IgD-negative memory B cell (primary cell): ENCODE measurements at regions not wholly inside any gene's neighbourhood (a gene's known extent, or its start where the extent isn't known, plus 50 kb on each side); places are given as distances from the start of the nearest gene placed in this dataset.

ENCODE experiments used
- H3K27ac Mint-ChIP-seq, 3 donors: one replicate each; pipeline ENCODE4 v1.8.0; 2020 to 2022; ENCODE audit warnings: mild to moderate bottlenecking in 3 of 3, mixed read lengths in 3 of 3, moderate library complexity in 1 of 3
- H3K27me3 Mint-ChIP-seq: one replicate; pipeline ENCODE4 v1.8.0; 2021; ENCODE audit warnings: mixed read lengths
- H3K36me3 Mint-ChIP-seq: one replicate; pipeline ENCODE4 v1.8.0; 2020; ENCODE audit warnings: mild to moderate bottlenecking, mixed read lengths
- H3K4me1 Mint-ChIP-seq, 3 donors: one replicate each; pipeline ENCODE4 v1.8.0; 2020 to 2022; ENCODE audit warnings: mixed read lengths in 3 of 3, mild to moderate bottlenecking in 1 of 3
- H3K4me3 Mint-ChIP-seq, 4 donors: one replicate each; pipeline ENCODE4 v1.8.0; 2020 to 2022; ENCODE audit warnings: mild to moderate bottlenecking in 4 of 4, mixed read lengths in 4 of 4, moderate library complexity in 3 of 4
- H3K9me3 Mint-ChIP-seq, 3 donors: one replicate each; pipeline ENCODE4 v1.8.0; 2020 to 2021; ENCODE audit warnings: mixed read lengths in 3 of 3, mild to moderate bottlenecking in 1 of 3

DNA sequence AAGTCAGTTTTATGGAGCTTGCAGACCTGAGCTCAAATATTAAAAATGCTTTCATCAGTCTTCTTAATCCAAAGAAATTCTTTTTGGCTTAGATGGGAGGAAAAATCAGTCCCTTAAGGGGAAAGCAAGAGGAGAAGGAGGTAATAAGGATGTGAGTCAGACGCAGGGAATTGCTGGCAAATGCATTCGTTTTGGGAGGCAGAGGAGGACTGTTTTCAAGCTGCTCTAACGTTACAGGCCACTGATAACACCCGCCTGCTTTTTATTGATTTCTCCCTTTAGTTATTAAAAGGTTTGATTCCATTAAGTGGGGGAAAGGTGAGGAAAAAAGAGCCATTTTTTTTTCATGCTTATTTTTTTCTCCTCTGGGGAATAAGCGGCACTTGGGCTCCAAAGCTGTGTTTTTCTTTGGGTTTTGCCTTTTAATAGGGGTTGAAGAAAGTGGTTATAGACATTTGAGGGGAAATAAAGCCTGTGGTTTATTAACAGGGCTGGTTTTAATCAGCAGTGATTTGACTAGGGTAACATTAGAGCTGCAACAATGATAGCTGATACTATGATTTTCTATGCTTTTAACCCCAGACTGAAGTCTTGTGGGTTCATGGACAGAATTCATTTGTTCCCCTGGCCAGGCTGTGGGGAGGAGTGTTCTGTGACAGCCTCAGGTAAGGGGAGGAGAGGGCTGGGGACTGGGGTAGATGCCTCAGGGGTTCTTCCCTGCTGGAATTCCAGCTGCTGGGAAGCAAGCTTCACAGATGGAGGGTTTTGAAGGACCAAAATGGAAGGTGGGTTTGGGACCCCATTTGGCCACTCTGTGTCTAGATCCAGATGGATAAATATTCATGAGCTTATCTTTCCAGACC is 225.2 kb downstream of the GAS1 start:
- H3K27ac Mint-ChIP-seq = no peak overlapping the region
- no peaks in the 10 kb centered on the region for H3K4me1 Mint-ChIP-seq
- H3K27me3 Mint-ChIP-seq = peaks cover 1% of the 10 kb centered on the region
- H3K36me3 Mint-ChIP-seq = peaks cover 3% of the 10 kb centered on the region
- H3K4me3 Mint-ChIP-seq = no peak overlapping the region
- peaks cover 0 to 4% (median 2%) of the 10 kb centered on the region in 3 donors for H3K9me3 Mint-ChIP-seq

- Mint-ChIP-seq H3K9me3 (peaks cover 0 to 4% (median 2%) of the 10 kb centered on the region in 3 donors), H3K36me3 (peaks cover 3% of the 10 kb centered on the region), H3K27ac (no peak overlapping the region), H3K4me1 (no peaks in the 10 kb centered on the region), H3K27me3 (peaks cover 1% of the 10 kb centered on the region), H3K4me3 (no peak overlapping the region)
These were observed 226.0 kb downstream of the GAS1 start for GRCh38 chr9:86721226-86721781.

DNA sequence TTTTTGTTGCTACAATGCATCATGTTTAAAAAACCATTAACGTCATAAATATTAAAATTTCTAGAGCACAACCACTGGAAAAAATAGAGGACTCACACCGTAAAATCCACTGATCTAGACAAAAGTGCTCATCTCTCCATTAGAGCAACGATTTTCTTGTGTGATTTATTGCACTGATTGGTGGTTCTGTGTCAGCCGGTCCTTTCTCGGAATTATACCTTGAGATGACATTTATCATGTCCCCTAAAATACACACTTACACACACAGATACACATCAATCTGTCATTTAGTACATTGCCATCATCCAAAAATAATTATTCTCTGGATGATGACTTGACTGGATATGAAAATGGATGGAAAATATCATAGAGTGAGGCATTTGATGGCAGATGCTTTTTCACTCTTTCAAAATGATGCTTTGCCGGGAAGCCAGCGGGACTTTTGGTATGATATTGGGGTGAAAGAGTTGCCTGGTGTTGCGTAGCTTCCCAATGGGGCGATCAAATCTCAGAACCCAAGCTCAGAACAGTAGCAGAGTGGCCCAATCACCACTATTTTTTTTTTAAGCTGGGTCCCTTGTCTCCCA is 226.6 kb downstream of the GAS1 start:
- H3K4me1 Mint-ChIP-seq = no peaks in the 10 kb centered on the region
- H3K27me3 Mint-ChIP-seq = peaks cover 1% of the 10 kb centered on the region
- no peak overlapping the region for H3K27ac Mint-ChIP-seq
- H3K36me3 Mint-ChIP-seq = peaks cover 3% of the 10 kb centered on the region
- H3K9me3 Mint-ChIP-seq = peaks cover 0 to 6% (median 2%) of the 10 kb centered on the region in 3 donors
- H3K4me3 Mint-ChIP-seq = no peak overlapping the region

- no peaks in the 10 kb centered on the region for H3K4me1 Mint-ChIP-seq
- peaks cover 0 to 9% (median 2%) of the 10 kb centered on the region in 3 donors for H3K9me3 Mint-ChIP-seq
- H3K4me3 Mint-ChIP-seq = no peak overlapping the region
- peaks cover 3% of the 10 kb centered on the region for H3K27me3 Mint-ChIP-seq
- peaks cover 3% of the 10 kb centered on the region for H3K36me3 Mint-ChIP-seq
- H3K27ac Mint-ChIP-seq = no peak overlapping the region
These were observed 228.8 kb downstream of the GAS1 start for GRCh38 chr9:86718388-86719049.

DNA sequence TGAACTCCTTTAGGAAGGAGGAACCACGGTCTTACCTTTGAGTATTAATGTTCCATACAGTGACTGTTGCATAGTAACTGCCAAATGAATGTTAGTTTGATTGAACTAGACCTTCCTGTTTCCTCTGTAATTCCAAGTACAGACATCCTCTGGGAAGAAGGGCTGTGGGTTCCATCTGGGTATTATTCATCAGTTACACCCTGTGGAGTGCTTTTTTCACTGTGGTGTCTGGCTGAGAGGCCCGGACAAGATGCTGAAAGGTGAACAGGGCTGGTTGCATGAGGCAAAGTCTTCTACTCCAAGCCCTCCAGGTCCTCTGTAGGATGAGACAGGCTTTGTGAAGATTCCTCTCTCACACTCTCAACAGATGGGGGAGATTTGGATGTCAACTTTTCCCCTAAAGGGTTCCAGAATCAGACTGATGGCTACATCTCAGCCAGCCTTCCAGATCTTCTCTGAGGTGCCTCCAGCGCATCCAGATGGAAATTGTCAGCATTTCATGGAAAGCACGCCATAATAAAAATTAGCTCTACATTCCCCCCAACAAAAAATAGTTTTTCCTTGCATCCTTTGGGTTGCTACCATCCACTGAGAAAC is 230.9 kb downstream of the GAS1 start:
- no peak overlapping the region for H3K4me3 Mint-ChIP-seq
- H3K9me3 Mint-ChIP-seq = peaks cover 0 to 9% (median 2%) of the 10 kb centered on the region in 3 donors
- no peak overlapping the region for H3K27ac Mint-ChIP-seq
- H3K27me3 Mint-ChIP-seq = peaks cover 2% of the 10 kb centered on the region
- peaks cover 3% of the 10 kb centered on the region for H3K36me3 Mint-ChIP-seq
- H3K4me1 Mint-ChIP-seq = no peaks in the 10 kb centered on the region

GRCh38 chr9:86714999-86715398 is 232.3 kb downstream of the GAS1 start:
- Mint-ChIP-seq H3K27me3 (peaks cover 2% of the 10 kb centered on the region), H3K4me3 (no peak overlapping the region), H3K9me3 (peaks cover 0 to 9% (median 2%) of the 10 kb centered on the region in 3 donors), H3K36me3 (peaks cover 3% of the 10 kb centered on the region), H3K27ac (no peak overlapping the region), H3K4me1 (no peaks in the 10 kb centered on the region)

DNA sequence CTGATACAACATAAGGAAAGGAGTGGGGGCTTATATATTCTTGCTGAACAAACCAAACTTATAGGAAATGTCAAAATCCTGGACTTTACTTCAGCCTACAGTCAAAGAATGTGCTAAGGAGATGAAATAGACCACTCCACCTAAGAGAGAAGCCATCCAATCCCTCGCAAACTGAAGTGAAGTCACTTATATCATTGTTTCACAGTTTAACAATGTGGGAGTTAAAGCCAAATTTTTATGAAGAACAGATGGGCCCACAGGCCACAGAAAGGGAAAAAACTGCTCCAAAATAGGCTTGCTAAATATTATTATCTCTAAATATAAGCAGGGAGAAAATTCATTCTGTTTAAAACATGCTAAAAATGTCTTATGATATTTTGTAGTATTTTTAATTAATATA is 233.3 kb downstream of the GAS1 start:
- H3K4me1 Mint-ChIP-seq = no peaks in the 10 kb centered on the region
- H3K4me3 Mint-ChIP-seq = no peak overlapping the region
- H3K36me3 Mint-ChIP-seq = peaks cover 3% of the 10 kb centered on the region
- no peak overlapping the region for H3K27ac Mint-ChIP-seq
- peaks cover 2% of the 10 kb centered on the region for H3K27me3 Mint-ChIP-seq
- peaks cover 0 to 5% (median 2%) of the 10 kb centered on the region in 3 donors for H3K9me3 Mint-ChIP-seq

DNA sequence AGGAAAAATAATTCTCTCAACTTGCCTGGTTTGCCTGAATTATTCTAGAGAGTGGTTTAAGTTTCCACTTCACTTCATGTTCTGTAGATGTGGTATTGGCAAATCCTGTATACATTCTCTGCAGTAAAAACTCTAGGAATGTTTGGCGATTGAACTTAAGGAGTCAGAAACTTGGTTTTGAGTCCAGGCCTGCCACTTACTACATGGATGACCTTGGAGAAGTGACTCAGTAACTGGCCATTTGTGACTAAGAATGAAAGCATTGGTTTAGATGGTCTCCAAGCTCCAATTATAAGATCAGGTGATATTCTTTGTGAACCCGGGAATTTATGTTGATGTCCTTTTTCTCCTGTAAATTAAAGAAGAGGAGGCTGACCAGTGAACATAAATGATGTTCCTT is 233.8 kb downstream of the GAS1 start:
- H3K36me3 Mint-ChIP-seq = peaks cover 3% of the 10 kb centered on the region
- H3K27me3 Mint-ChIP-seq = peaks cover 2% of the 10 kb centered on the region
- no peak overlapping the region for H3K27ac Mint-ChIP-seq
- no peaks in the 10 kb centered on the region for H3K4me1 Mint-ChIP-seq
- peaks cover 0 to 5% (median 0%) of the 10 kb centered on the region in 3 donors for H3K9me3 Mint-ChIP-seq
- H3K4me3 Mint-ChIP-seq = no peak overlapping the region

- Mint-ChIP-seq H3K27ac (no peak overlapping the region), H3K27me3 (peaks cover 4% of the 10 kb centered on the region), H3K36me3 (no peaks in the 10 kb centered on the region), H3K9me3 (peaks cover 0 to 2% (median 0%) of the 10 kb centered on the region in 3 donors), H3K4me3 (no peak overlapping the region), H3K4me1 (no peaks in the 10 kb centered on the region)
These were observed 238.1 kb downstream of the GAS1 start for GRCh38 chr9:86708918-86709835.

DNA sequence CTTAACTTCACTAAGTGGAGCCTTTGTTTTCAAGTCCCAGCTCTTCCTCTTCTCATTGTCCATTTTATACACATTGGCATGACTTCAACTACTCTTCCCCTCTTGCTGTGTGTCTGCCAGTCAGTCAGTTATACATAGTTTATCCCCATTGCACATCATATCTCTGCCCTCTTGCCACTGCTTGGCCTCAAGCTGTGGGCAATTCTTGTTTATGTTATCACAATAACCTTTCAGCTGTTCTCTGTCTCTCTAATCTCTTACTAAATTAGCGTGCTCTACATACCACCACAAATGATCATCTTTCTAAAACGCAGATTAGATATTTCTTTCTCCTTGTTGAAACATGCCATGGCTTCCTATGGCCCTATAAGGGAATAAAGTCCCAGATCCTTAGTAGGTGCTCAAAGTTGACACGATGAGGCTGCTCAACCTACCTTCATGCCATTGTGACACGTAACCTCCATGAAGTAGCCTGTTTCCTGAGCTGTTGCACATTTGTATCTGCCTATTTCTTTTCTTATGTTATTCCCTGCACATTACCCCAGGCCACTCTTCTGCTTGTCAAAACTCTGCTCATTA is 239.3 kb downstream of the GAS1 start:
- H3K4me1 Mint-ChIP-seq = no peaks in the 10 kb centered on the region
- no peaks in the 10 kb centered on the region for H3K9me3 Mint-ChIP-seq
- H3K36me3 Mint-ChIP-seq = no peaks in the 10 kb centered on the region

DNA sequence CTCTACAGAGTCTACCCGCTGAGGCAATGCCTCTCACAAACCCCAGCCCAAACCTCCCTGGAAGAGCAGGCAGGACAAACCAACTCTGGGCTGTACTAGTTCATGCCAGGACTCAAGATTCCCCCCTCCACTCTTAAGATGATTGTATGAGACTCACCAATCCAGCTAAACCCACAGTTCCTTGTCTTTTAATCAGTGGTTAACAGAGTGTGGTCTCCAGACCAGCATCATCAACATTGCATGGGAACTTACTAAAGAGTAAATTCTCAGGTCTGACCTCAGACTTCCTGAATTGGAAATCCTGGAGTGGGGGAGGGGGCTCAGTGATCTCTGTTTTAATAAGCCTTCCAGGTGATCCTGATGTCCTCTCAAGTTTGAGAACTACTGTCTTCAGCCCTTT is 240.9 kb downstream of the GAS1 start:
- Mint-ChIP-seq H3K4me1 (no peaks in the 10 kb centered on the region), H3K27me3 (peaks cover 2% of the 10 kb centered on the region), H3K4me3 (no peak overlapping the region), H3K36me3 (no peaks in the 10 kb centered on the region), H3K9me3 (no peaks in the 10 kb centered on the region), H3K27ac (peak overlapping the region in 1 of 3 donors; percentile 52)

More for the DNA sequence above, 239.3 kb downstream of the GAS1 start:
- Mint-ChIP-seq H3K27me3 (peaks cover 2% of the 10 kb centered on the region), H3K4me3 (no peak overlapping the region), H3K27ac (no peak overlapping the region)

DNA sequence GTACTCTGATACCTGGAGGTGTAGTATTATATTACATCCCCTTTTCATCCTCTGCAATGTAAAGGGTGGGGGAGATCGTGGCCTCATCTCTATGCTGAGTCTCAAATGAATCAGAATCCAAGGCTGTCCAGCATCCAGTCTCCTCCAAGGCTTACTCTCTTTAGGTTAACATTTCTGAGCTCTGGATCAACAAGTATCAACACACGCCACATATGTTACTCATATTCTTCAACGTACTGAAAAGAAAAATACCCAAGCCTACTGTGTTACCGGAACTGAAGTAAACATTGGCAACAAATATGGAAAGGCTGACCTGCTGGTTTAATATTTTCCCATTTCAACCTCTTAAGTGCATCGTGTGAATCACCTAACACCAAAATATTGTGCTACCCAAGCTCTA is 241.8 kb downstream of the GAS1 start:
- Mint-ChIP-seq H3K27ac (no peak overlapping the region), H3K4me1 (no peaks in the 10 kb centered on the region), H3K27me3 (peaks cover 2% of the 10 kb centered on the region), H3K4me3 (no peak overlapping the region), H3K36me3 (no peaks in the 10 kb centered on the region), H3K9me3 (no peaks in the 10 kb centered on the region)

DNA sequence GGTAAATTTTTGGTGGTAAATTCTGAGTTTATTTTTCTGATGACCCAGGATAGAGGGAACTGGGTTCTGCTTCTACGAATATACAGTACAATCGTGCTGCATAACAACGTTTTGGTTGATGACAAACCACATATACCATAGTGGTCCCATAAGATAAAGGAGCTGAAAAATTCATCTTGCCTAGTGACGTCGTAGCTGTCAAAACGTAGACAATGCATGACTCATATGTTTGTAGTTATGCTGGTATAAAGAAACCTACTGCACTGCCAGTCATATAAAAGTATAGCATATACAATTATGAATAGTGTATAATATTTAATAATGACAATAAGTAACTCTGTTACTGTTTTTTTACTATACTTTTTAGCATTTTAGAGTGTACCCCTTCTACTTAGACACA is 244.0 kb downstream of the GAS1 start:
- no peaks in the 10 kb centered on the region for H3K36me3 Mint-ChIP-seq
- peaks cover 2% of the 10 kb centered on the region for H3K27me3 Mint-ChIP-seq
- H3K4me3 Mint-ChIP-seq = no peak overlapping the region
- H3K27ac Mint-ChIP-seq = no peak overlapping the region
- H3K9me3 Mint-ChIP-seq = no peaks in the 10 kb centered on the region
- H3K4me1 Mint-ChIP-seq = no peaks in the 10 kb centered on the region

GRCh38 chr9:86700629-86701028 is 246.7 kb downstream of the GAS1 start:
- peaks cover 2% of the 10 kb centered on the region for H3K27me3 Mint-ChIP-seq
- no peaks in the 10 kb centered on the region for H3K36me3 Mint-ChIP-seq
- no peaks in the 10 kb centered on the region for H3K9me3 Mint-ChIP-seq
- H3K4me1 Mint-ChIP-seq = no peaks in the 10 kb centered on the region
- no peak overlapping the region for H3K27ac Mint-ChIP-seq
- no peak overlapping the region for H3K4me3 Mint-ChIP-seq
